Astrocyte of the spinal cord (primary cell): ENCODE measurements at regions not wholly inside any gene's neighbourhood (a gene's known extent, or its start where the extent isn't known, plus 50 kb on each side); places are given as distances from the start of the nearest gene placed in this dataset.

Experiments
- DNase-seq: peaks from one replicate; pipeline ENCODE4 v3.0.0; 2011; ENCODE audit warnings: low read depth, low spot score
- H3K4me3 ChIP-seq: 2 replicates; pipeline ENCODE4 v1.5.1; 2011; ENCODE audit warnings: low read depth, mild to moderate bottlenecking, low read length, moderate library complexity
- in situ Hi-C: cut with HindIII; loops from 2 replicates; pipeline ENCODE4 v1.10.0; 2017; ENCODE audit warnings: low sequenced_read_pairs
- TF ChIP-seq, protein P1 (sequence below): IDR thresholded peaks from 2 replicates; pipeline ENCODE4 v1.5.1; 2012; ENCODE audit warnings: low read depth, mild to moderate bottlenecking, low read length, inconsistent platforms

DNA sequence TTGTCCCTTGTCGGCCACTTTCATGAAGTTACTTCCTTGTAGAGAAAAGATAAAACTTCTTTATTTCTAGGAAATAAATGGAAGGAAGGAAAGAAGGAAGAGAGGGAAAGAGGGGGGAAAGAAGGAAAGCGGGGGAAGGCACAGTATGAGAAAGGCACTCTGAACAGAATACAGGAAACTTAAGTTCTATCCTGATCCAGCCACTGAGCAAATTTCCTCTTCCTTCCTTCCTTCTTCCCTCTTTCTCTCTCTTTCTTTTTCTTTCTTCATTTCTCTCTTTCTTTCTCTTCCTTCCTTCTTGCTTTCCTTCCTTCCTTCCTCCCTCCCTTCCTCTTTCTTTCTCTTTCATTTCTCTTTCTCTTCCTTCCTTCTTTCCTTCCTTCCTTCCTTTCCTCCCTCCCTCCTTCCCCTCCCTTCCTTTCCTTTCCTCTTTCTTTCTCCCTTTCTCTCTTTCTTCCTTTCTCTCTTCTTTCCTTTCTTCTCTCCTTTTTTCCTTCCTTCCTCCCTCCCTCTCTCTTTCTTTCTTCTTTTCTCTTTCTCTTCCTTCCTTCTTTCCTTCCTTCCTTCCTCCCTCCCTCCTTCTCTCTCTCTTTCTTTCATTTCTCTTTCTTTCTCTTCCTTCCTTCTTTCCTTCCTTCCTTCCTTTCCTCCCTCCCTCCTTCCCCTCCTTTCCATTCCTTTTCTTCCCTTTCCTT, 240.2 kb upstream of the BRINP1 start:
- in situ Hi-C loops: no loop called here
- no peak overlapping the region for H3K4me3 ChIP-seq
- no peak for DNase-seq
- TF ChIP-seq, protein P1, sequence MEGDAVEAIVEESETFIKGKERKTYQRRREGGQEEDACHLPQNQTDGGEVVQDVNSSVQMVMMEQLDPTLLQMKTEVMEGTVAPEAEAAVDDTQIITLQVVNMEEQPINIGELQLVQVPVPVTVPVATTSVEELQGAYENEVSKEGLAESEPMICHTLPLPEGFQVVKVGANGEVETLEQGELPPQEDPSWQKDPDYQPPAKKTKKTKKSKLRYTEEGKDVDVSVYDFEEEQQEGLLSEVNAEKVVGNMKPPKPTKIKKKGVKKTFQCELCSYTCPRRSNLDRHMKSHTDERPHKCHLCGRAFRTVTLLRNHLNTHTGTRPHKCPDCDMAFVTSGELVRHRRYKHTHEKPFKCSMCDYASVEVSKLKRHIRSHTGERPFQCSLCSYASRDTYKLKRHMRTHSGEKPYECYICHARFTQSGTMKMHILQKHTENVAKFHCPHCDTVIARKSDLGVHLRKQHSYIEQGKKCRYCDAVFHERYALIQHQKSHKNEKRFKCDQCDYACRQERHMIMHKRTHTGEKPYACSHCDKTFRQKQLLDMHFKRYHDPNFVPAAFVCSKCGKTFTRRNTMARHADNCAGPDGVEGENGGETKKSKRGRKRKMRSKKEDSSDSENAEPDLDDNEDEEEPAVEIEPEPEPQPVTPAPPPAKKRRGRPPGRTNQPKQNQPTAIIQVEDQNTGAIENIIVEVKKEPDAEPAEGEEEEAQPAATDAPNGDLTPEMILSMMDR: no peak

DNA sequence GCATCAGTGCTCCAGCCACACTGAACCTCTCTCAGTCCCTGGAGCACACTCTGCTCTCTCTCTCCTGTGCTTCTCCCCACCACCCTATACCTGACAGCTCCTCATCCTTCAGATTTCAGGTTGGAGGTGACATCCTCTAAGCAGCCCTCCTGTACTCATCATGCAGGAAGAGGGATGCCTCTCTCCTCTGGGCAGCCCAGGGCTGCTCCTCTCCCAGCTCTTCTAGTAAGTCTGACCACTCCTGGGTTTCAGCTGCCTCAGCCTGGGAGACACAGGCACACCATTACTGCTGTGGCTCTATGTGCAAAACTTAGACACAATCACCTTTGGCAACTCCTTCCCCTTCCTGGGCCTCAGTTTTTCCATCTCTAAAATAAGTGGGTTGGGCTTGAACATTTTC, 232.4 kb upstream of the BRINP1 start:
- TF ChIP-seq, protein P1: no peak
- DNase-seq: no peak
- in situ Hi-C loops: no loop called here
- no peak overlapping the region for H3K4me3 ChIP-seq

DNA sequence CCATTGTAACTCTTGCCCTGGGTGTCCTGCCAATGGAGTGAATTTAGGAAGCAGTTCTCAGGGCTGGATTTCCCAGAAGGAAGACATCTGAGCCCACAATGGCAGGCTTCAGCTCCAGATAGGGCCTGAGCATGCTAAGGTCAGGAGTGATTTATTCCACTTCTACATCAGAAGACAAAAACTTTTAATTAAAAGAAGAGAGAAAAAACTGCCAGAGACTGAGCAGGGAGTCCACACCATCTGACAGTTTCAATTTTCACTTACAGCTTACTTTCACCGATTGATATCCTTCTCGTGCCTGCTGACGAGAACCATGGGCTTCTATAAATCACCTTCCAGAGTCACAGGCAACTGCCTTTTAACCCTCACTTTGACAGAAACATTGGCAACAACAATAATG, 228.3 kb upstream of the BRINP1 start:
- in situ Hi-C loops: no loop called here
- no peak overlapping the region for H3K4me3 ChIP-seq
- TF ChIP-seq, protein P1: no peak
- no peak for DNase-seq

DNA sequence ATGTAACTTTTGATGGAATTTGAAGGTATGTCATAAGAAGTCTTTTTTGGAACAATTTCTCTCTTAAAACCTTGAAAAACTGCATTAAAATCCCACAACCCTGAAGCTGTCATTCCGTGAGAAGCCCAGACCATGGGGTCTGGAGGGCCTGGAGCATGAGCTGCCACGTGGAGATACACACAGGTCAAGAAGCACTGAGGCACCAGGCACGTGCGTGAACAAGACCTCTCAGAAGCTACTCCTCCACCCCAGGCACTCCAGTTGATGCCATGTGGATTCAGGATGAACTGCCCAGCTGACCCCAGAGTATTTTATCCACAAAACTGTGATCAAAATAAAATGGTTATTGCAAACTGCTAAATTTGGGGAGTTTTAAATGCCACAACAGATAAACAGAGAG, 227.5 kb upstream of the BRINP1 start:
- in situ Hi-C loops: no loop called here
- TF ChIP-seq, protein P1: no peak
- DNase-seq: no peak
- H3K4me3 ChIP-seq: no peak overlapping the region

DNA sequence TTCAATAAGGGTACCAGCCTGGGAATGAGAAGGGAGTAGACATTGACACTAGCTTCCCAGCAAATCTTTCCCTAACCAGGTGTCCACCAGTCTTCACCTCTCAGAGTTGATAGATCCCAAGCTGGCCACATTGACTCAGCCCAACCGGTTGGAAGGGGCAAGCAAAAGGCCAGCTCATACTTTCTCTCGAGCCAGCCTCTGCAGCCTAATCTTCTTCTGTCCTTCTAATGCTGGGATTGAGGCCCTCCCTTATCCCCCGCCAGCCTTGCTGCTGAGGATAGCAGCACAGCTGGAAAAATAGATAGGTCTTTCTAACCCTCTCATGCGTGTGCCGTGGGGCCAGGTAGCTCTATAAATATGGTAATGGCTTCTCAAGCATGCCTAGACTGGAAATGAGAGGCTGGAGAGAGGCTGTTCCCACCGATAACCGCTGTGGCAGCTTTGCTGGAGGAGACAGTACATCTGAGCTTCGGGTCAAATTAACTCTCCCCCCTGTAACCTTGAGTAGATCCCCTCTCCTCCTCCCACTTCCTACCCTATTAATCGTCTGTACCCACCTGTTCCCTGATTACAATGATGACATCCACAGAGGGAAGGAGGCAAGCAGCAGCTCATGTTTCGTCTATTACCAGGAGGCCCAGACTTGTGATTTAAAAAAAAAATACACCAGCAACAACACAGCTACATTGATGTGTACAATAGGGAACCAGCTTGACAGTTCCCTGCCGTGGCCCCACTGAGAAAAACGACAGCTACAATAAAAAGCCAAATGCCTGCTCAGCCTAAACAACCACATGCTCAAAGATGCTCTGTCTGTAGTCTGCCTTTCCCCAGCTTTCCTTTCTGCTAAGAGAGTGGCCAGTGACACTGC, 219.9 kb upstream of the BRINP1 start:
- no peak for DNase-seq
- H3K4me3 ChIP-seq: no peak overlapping the region
- TF ChIP-seq, protein P1: no peak
- in situ Hi-C loops: no loop called here

DNA sequence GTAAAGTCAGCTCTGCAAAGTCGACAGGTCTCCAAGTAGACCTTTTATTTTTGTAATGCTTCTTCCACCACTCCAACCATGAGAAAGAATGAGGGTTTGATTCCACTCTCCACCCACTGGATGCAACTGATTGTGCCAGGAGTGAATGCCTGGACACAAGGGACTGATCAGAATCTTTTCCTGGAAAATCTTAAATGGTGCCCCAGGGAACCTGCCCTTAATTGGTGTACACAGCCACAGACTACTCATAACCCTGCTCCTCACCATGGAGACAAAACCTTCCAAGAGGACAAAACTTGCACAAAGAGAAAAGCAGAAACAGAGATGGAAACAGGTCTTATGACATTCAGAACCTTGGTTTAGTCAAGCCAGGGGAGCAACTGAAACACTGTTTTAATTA, 208.6 kb upstream of the BRINP1 start:
- no peak overlapping the region for H3K4me3 ChIP-seq
- no peak for DNase-seq
- TF ChIP-seq, protein P1: no peak
- in situ Hi-C loops: no loop called here
